Nephron progenitor cell (in vitro differentiated cells): ENCODE measurements at regions not wholly inside any gene's neighbourhood (a gene's known extent, or its start where the extent isn't known, plus 50 kb on each side); places are given as distances from the start of the nearest gene placed in this dataset.

Source experiments
- DNase-seq: peaks from one replicate; pipeline ENCODE4 v3.0.0; 2021
- H3K27ac Mint-ChIP-seq: 2 replicates; pipeline ENCODE4 v1.8.0; 2021; ENCODE audit warnings: mild to moderate bottlenecking, moderate library complexity, mixed read lengths
- H3K27me3 Mint-ChIP-seq: 2 replicates; pipeline ENCODE4 v1.8.0; 2021; ENCODE audit warnings: mild to moderate bottlenecking, low read depth, mixed read lengths; ENCODE audit not compliant: poor library complexity
- H3K36me3 Mint-ChIP-seq: 2 replicates; pipeline ENCODE4 v1.8.0; 2021; ENCODE audit warnings: low read depth, mixed read lengths
- H3K4me1 Mint-ChIP-seq: 2 replicates; pipeline ENCODE4 v1.8.0; 2021; ENCODE audit warnings: mixed read lengths
- H3K4me3 Mint-ChIP-seq: 2 replicates; pipeline ENCODE4 v1.8.0; 2021; ENCODE audit warnings: mild to moderate bottlenecking, moderate library complexity, mixed read lengths
- H3K9me3 Mint-ChIP-seq: 2 replicates; pipeline ENCODE4 v1.8.0; 2021; ENCODE audit warnings: mild to moderate bottlenecking, moderate library complexity, mixed read lengths
- TF ChIP-seq, protein P1 (sequence below): fragments of 200-600 bp; sonication (generic); IDR thresholded peaks from 2 replicates; pipeline ENCODE4 v1.5.0; 2021; ENCODE audit warnings: antibody characterized with exemption

DNA sequence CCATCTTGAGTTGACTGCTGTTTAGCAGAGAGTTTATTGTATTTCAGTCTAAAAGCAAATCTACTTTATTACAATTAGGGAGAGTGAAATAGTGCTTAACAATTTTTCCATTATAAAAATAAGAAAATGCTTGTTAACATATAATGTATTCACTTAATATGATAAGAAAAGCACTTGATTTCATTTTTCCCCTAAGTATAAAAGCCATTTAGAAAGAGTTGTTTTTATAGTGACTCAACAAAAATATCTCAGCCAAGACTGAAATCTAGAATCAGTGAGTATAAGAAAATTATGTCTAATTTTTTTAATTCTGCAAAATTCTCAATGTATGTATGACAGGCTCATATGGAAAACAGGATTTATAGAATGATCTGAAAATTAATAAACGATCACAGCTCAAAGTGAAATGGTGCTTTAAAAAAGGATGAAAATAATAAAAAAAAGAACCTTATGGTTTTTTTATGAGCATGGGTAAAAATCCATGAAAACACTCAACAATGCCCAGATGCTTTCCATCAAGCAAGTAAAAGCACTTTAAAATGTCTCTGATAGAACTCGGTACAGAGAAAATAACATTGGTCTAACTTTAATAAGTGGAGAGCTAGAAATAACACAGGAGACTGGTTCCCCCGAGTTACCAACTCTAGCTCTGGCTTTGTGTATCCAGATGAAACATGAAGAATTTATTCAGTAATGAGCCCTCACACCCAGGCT lies 1057.8 kb upstream of the WWC1 start:
- H3K4me1 Mint-ChIP-seq: no peaks in the 10 kb centered on the region
- no peak for DNase-seq
- peaks cover 2% of the 10 kb centered on the region for H3K27me3 Mint-ChIP-seq
- peaks cover 27% of the 10 kb centered on the region for H3K9me3 Mint-ChIP-seq
- no peak overlapping the region for H3K27ac Mint-ChIP-seq
- TF ChIP-seq, protein P1, sequence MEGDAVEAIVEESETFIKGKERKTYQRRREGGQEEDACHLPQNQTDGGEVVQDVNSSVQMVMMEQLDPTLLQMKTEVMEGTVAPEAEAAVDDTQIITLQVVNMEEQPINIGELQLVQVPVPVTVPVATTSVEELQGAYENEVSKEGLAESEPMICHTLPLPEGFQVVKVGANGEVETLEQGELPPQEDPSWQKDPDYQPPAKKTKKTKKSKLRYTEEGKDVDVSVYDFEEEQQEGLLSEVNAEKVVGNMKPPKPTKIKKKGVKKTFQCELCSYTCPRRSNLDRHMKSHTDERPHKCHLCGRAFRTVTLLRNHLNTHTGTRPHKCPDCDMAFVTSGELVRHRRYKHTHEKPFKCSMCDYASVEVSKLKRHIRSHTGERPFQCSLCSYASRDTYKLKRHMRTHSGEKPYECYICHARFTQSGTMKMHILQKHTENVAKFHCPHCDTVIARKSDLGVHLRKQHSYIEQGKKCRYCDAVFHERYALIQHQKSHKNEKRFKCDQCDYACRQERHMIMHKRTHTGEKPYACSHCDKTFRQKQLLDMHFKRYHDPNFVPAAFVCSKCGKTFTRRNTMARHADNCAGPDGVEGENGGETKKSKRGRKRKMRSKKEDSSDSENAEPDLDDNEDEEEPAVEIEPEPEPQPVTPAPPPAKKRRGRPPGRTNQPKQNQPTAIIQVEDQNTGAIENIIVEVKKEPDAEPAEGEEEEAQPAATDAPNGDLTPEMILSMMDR: no peak
- peaks cover 5% of the 10 kb centered on the region for H3K36me3 Mint-ChIP-seq
- no peak overlapping the region for H3K4me3 Mint-ChIP-seq

DNA sequence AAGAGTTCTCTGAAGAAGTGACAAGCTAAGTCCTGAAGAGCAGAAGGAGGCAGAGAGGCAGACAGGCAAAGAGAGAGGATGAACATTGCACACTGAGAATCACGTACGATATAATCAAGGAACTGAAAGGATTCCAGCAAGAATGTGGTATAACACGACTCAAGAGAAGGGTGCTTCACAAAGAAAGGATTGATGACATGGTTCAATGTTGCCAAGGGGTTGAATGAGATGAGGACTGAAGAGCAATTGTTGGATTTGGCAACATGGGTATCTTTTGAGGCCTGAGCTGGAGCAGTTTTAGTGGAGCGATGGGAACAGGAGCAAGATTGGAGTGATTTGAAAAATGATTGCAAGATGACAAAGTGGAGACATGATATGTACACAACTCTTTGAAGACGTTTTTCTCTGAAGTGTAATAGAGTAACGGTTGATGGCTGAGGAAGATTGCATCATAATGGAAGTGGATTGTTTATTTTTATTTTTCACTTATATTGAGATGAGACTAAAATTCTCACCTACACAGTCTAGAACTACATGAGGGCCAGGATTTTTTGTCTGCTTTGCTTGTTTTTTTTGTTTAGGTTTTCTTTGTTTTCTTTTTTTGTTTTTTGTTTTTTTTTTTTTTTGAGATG lies 1049.9 kb upstream of the WWC1 start:
- H3K4me3 Mint-ChIP-seq: no peak overlapping the region
- H3K36me3 Mint-ChIP-seq: no peaks in the 10 kb centered on the region
- H3K4me1 Mint-ChIP-seq: peaks cover 15% of the 10 kb centered on the region
- no peak for DNase-seq
- no peaks in the 10 kb centered on the region for H3K27me3 Mint-ChIP-seq
- H3K27ac Mint-ChIP-seq: no peak overlapping the region
- no peaks in the 10 kb centered on the region for H3K9me3 Mint-ChIP-seq
- TF ChIP-seq, protein P1: no peak

DNA sequence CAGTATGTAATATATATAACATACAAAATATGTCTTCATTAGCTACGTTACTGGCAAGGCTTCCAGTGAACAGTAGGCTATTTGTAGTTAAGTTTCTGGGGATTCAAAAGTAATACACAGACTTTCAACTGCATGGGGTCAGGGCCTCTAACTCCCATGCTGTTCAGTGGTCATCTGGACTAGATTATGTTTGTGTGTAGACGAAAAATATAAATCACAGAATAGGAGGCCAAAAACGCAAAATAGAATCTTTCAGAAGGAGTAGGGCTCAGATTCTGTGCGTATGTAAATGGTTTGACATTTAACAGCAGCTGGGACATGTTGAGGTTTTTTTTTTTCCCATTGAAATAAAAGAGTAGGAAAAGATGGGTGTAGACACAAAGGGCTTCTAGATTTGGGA lies 1048.7 kb upstream of the WWC1 start:
- TF ChIP-seq, protein P1: no peak
- Mint-ChIP-seq H3K9me3 (no peaks in the 10 kb centered on the region), H3K4me1 (peaks cover 15% of the 10 kb centered on the region), H3K36me3 (no peaks in the 10 kb centered on the region), H3K4me3 (no peak overlapping the region), H3K27ac (no peak overlapping the region), H3K27me3 (no peaks in the 10 kb centered on the region)
- DNase-seq: no peak

DNA sequence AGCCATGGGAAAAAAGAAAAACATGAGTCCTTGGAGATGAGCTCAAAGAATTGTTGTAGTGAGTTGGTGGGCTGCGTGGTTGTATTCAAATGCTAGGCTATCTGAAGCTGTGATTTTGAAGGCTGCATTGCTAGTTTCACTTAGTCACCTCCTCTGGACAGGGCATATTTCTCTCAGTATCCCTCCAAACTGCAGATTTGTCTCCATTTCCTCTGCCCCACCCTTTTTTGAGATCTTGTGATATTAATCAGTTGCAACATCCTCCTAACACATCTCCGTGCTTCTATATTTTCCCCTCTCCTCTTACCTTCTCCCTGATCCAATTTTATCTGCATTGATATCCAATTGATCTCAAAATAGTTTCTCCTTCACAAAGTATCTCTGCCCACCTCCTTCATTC lies 1048.0 kb upstream of the WWC1 start:
- H3K4me3 Mint-ChIP-seq: no peak overlapping the region
- H3K36me3 Mint-ChIP-seq: no peaks in the 10 kb centered on the region
- peaks cover 15% of the 10 kb centered on the region for H3K4me1 Mint-ChIP-seq
- TF ChIP-seq, protein P1: no peak
- H3K27ac Mint-ChIP-seq: no peak overlapping the region
- H3K9me3 Mint-ChIP-seq: no peaks in the 10 kb centered on the region
- no peak for DNase-seq
- no peaks in the 10 kb centered on the region for H3K27me3 Mint-ChIP-seq

DNA sequence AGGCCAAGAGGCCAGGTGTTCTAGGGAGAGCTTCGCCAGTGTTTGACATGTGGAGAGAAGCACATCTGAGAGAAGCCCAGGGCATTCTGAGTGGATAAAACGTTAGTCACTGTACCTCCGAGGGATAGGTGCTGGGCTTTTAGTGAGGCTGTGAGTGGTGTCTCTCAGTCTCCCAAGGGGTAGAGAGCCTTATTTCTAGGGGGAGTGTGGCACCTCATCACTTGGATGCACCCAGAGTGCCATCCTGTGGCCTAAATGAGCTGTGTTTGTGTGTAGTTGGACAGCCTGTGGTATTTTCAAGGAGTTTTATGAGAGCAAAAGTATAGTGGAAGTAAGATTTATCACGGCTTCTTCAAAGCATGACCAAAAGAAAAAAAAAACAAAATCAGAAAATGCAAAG lies 1046.9 kb upstream of the WWC1 start:
- no peaks in the 10 kb centered on the region for H3K36me3 Mint-ChIP-seq
- no peak overlapping the region for H3K27ac Mint-ChIP-seq
- TF ChIP-seq, protein P1: peak; percentile 43
- H3K27me3 Mint-ChIP-seq: no peaks in the 10 kb centered on the region
- no peak overlapping the region for H3K4me3 Mint-ChIP-seq
- H3K4me1 Mint-ChIP-seq: peaks cover 15% of the 10 kb centered on the region
- peak; percentile 32 for DNase-seq
- no peaks in the 10 kb centered on the region for H3K9me3 Mint-ChIP-seq

DNA sequence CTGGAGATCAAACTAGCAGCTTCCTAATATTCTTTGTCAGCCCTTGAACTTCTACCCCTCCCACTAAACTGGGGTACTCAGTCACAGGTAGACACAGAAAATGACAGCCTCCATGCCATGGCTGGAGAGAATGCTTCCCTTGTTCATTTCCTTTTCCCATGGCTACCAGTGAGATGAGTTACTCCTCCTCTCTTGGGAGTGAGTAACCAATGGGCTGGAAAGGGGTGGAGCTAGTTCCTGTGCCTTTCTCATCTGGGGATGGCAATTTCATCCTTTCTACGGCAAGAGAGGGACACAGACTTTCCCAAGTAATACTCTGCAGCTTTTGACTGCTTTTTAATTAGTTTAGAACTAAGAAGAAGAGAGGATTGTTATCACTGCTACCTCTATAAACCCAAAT lies 1045.6 kb upstream of the WWC1 start:
- Mint-ChIP-seq H3K4me1 (peaks cover 11% of the 10 kb centered on the region), H3K27me3 (no peaks in the 10 kb centered on the region), H3K4me3 (no peak overlapping the region), H3K36me3 (no peaks in the 10 kb centered on the region), H3K27ac (no peak overlapping the region), H3K9me3 (no peaks in the 10 kb centered on the region)
- TF ChIP-seq, protein P1: no peak
- peak; percentile 18 for DNase-seq
